HCT116 (cell line): ENCODE measurements at regions not wholly inside any gene's neighbourhood (a gene's known extent, or its start where the extent isn't known, plus 50 kb on each side); places are given as distances from the start of the nearest gene placed in this dataset.

ENCODE experiments used
- ATAC-seq: fragments of 200-7000 bp; cut with Tn5 transposase; 2 replicates; pipeline ENCODE4 v1.9.1; 2020; ENCODE audit warnings: mild to moderate bottlenecking, moderate library complexity
- BruUV-seq: library from RNA; stranded (reverse); fragments of 400-500 nt; replicated peaks from 2 replicates; lab custom pipeline; 2021; lab: Mats Ljungman, UMichigan
- CTCF ChIA-PET: fragments of 300-600 bp; sonication (Branson Sonifier 250); formaldehyde crosslinking; loops from one replicate; lab custom pipeline; 2021; ENCODE audit warnings: antibody characterized with exemption; lab: Charles Lee
- POLR2A ChIA-PET: fragments of 300-600, 350-600 bp; sonication (Branson Sonifier 250); formaldehyde crosslinking; loops from one replicate; lab custom pipeline; 2021; ENCODE audit warnings: antibody characterized with exemption; lab: Charles Lee
- RAD21 ChIA-PET, 2 experiments: fragments of 300-600 bp; sonication (Branson Sonifier 250); formaldehyde crosslinking; loops; one replicate each; lab custom pipeline; 2023; ENCODE audit warnings: low total read pairs in 2 of 2; ENCODE audit not compliant: uncharacterized antibody in 2 of 2, unreplicated experiment in 2 of 2, low non-redundant PET in 1 of 2; lab: Charles Lee
- DNase-seq: peaks from one replicate; pipeline ENCODE4 v3.0.0-alpha.2; 2010; ENCODE audit warnings: low read depth, low spot score
- H2AFZ ChIP-seq: fragments of 200-600 bp; shearing (Covaris generic), sonication (generic); 2 replicates; pipeline ENCODE4 v1.6.1; 2017; ENCODE audit warnings: low read depth, mixed run types, mixed read lengths, antibody characterized with exemption, low read length; ENCODE audit not compliant: poor library complexity, severe bottlenecking
- H3K27ac ChIP-seq: 2 replicates; pipeline ENCODE4 v1.5.1; 2012; ENCODE audit warnings: low read depth, low read length
- H3K27me3 ChIP-seq: fragments of 200-600 bp; sonication (generic); 2 replicates; pipeline ENCODE4 v1.6.1; 2016; ENCODE audit warnings: mixed run types, low read length, mixed read lengths; ENCODE audit not compliant: insufficient read depth
- H3K36me3 ChIP-seq, 2 experiments: fragments of 200-500 bp in 1 of 2; fragments of 200-600 bp in 1 of 2; sonication (Bioruptor generic) in 1 of 2; sonication (generic) in 1 of 2; 2 replicates each; pipeline versions ENCODE4 v1.5.1 to v1.6.1; 2014 to 2016; ENCODE audit warnings: low read length in 2 of 2, inconsistent platforms in 1 of 2, mixed read lengths in 1 of 2, mixed run types in 1 of 2; ENCODE audit not compliant: insufficient read depth in 2 of 2, control insufficient read depth in 1 of 2
- H3K4me1 ChIP-seq, 2 experiments: fragments of 200-600 bp in 1 of 2; sonication (generic) in 1 of 2; 2 replicates each; pipeline versions ENCODE4 v1.5.1 to v1.6.1; 2012 to 2017; ENCODE audit warnings: low read length in 2 of 2, inconsistent platforms in 1 of 2, mild to moderate bottlenecking in 1 of 2, mixed read lengths in 1 of 2, mixed run types in 1 of 2, moderate library complexity in 1 of 2; ENCODE audit not compliant: insufficient read depth in 2 of 2, control insufficient read depth in 1 of 2
- H3K4me2 ChIP-seq: fragments of 200-600 bp; sonication (generic); 2 replicates; pipeline ENCODE4 v1.6.1; 2017; ENCODE audit warnings: mixed run types, low read length, mixed read lengths
- H3K4me3 ChIP-seq, 2 experiments: fragments of 200-600 bp in 1 of 2; sonication (generic) in 1 of 2; replicated peaks in 1 of 2; 2 replicates each; pipeline ENCODE4 v1.5.1; 2011 to 2016; ENCODE audit warnings: low read length in 2 of 2, control low read depth in 1 of 2, low read depth in 1 of 2, mild to moderate bottlenecking in 1 of 2, mixed read lengths in 1 of 2, mixed run types in 1 of 2
- H3K79me2 ChIP-seq: fragments of 200-600 bp; sonication (generic); 2 replicates; pipeline ENCODE4 v1.6.1; 2017; ENCODE audit warnings: mild to moderate bottlenecking, mixed run types, low read length, moderate library complexity, mixed read lengths; ENCODE audit not compliant: insufficient read depth
- H3K9ac ChIP-seq: fragments of 200-600 bp; sonication (generic); 2 replicates; pipeline ENCODE4 v1.6.1; 2016; ENCODE audit warnings: low read length, mixed read lengths
- H3K9me2 ChIP-seq: fragments of 200-600 bp; sonication (generic), shearing (Covaris generic); 2 replicates; pipeline ENCODE4 v1.6.1; 2017; ENCODE audit warnings: mixed run types, mild to moderate bottlenecking, moderate library complexity; ENCODE audit not compliant: insufficient read depth
- H3K9me3 ChIP-seq, 2 experiments: fragments of 200-500 bp in 1 of 2; fragments of 200-600 bp in 1 of 2; sonication (Bioruptor generic) in 1 of 2; sonication (generic) in 1 of 2; 2 replicates each; pipeline ENCODE4 v1.6.1; 2014 to 2017; ENCODE audit warnings: low read length in 2 of 2, mixed read lengths in 2 of 2, inconsistent platforms in 1 of 2, low read depth in 1 of 2, mild to moderate bottlenecking in 1 of 2, mixed run types in 1 of 2, moderate library complexity in 1 of 2; ENCODE audit not compliant: control insufficient read depth in 1 of 2, insufficient read depth in 1 of 2
- H4K20me1 ChIP-seq: fragments of 200-600 bp; sonication (generic), shearing (Covaris generic); 2 replicates; pipeline ENCODE4 v1.6.1; 2017; ENCODE audit warnings: mixed run types, mild to moderate bottlenecking, moderate library complexity; ENCODE audit not compliant: insufficient read depth
- CTCF ChIP-seq, 3 experiments: fragments of 200-600 bp in 1 of 3; sonication (generic) in 1 of 3; IDR thresholded peaks in 2 of 3; conservative IDR thresholded peaks in 1 of 3; 2 replicates each; pipeline ENCODE4 v1.5.1; 2012 to 2017; ENCODE audit warnings: low read depth in 2 of 3, low read length in 2 of 3, antibody characterized with exemption in 1 of 3, borderline replicate concordance in 1 of 3, control low read depth in 1 of 3, mild to moderate bottlenecking in 1 of 3, mixed read lengths in 1 of 3, mixed run types in 1 of 3, moderate library complexity in 1 of 3; ENCODE audit not compliant: insufficient read depth in 1 of 3
- JUND ChIP-seq: IDR thresholded peaks from 2 replicates; pipeline ENCODE4 v1.6.1; 2012
- POLR2A ChIP-seq: IDR thresholded peaks from 2 replicates; pipeline ENCODE4 v1.7.0; 2011; ENCODE audit warnings: borderline replicate concordance; ENCODE audit not compliant: insufficient read depth, insufficient read length; ENCODE audit errors: extremely low read depth
- RAD21 ChIP-seq: IDR thresholded peaks from 2 replicates; pipeline ENCODE4 v1.6.1; 2012; ENCODE audit warnings: low read depth, mild to moderate bottlenecking
- REST ChIP-seq: IDR thresholded peaks from 2 replicates; pipeline ENCODE4 v1.6.1; 2012; ENCODE audit warnings: low read depth
- SIN3A ChIP-seq: IDR thresholded peaks from 2 replicates; pipeline ENCODE4 v1.6.1; 2012; ENCODE audit warnings: low read depth
- ZFX ChIP-seq: fragments of 450-650 bp; IDR thresholded peaks from 2 replicates; pipeline ENCODE4 v1.6.1; 2017
- ZNF274 ChIP-seq: fragments of 200-500 bp; sonication (Bioruptor generic); IDR thresholded peaks from 2 replicates; pipeline ENCODE4 v1.6.1; 2014; ENCODE audit warnings: mild to moderate bottlenecking, low read depth, low read length, inconsistent platforms
- intact Hi-C: fragments of 100-400 bp; cut with micrococcal nuclease; formaldehyde crosslinking; loops from 2 replicates; pipeline ENCODE4 v1.10.0; 2022

GRCh38 chr22:27679176-27679575, 122.4 kb downstream of the MN1 start:
- ChIA-PET RAD21 (no interaction called here), POLR2A (no interaction called here), CTCF (no interaction called here)
- ATAC-seq (no peak), DNase-seq (no peak)
- Histone ChIP-seq H3K9me2 (no peaks in the 10 kb centered on the region), H3K4me2 (no peak overlapping the region), H3K27ac (no peak overlapping the region), H3K4me3 (no peak overlapping the region), H2AFZ (no peak overlapping the region), H3K4me1 (peaks cover 0 to 6% of the 10 kb centered on the region in 2 experiments; a peak in 1 of 4 replicates), H4K20me1 (no peaks in the 10 kb centered on the region), H3K9ac (no peak overlapping the region), H3K79me2 (no peaks in the 10 kb centered on the region), H3K9me3 (no peaks in the 10 kb centered on the region), H3K27me3 (no peaks in the 10 kb centered on the region), H3K36me3 (no peaks in the 10 kb centered on the region)
- TF ChIP-seq SIN3A = no peak
- no peak for TF ChIP-seq REST
- no peak for TF ChIP-seq ZNF274
- no peak for TF ChIP-seq CTCF (IDR thresholded peaks at IDR 0.05 in 2 of 3, conservative IDR thresholded peaks at IDR 0.05 in 1 of 3; ENCODE audit: borderline replicate concordance in 1 of 3, insufficient read depth in 1 of 3, low read depth in 2 of 3, low read length in 2 of 3)
- TF ChIP-seq JUND = no peak
- no peak for TF ChIP-seq POLR2A
- TF ChIP-seq ZFX = no peak
- TF ChIP-seq RAD21 = no peak
- intact Hi-C loops = no loop called here
- BruUV-seq = no TSS peak
